ENCODE measurements at regions not wholly inside any gene's neighbourhood (a gene's known extent, or its start where the extent isn't known, plus 50 kb on each side); places are given as distances from the start of the nearest gene placed in this dataset.

- H3K4me3 ChIP-seq (ENCODE audit: low read depth, low read length) = no peak overlapping the region
- H3K27ac ChIP-seq (ENCODE audit: low read depth, low read length) = no peak overlapping the region
- H3K27me3 ChIP-seq (ENCODE audit: insufficient read depth, low read length) = peaks cover 72% of the 10 kb centered on the region
- no peaks in the 10 kb centered on the region for H3K4me1 ChIP-seq (ENCODE audit: control insufficient read depth, insufficient read depth, low read length, unreplicated experiment)
- H3K79me2 ChIP-seq (ENCODE audit: control insufficient read depth, insufficient read depth, low read length, unreplicated experiment) = no peaks in the 10 kb centered on the region
- H3K36me3 ChIP-seq (ENCODE audit: insufficient read depth, low read length) = no peaks in the 10 kb centered on the region
- no peak overlapping the region for H2AFZ ChIP-seq (ENCODE audit: low read length, unreplicated experiment)
Observed at GRCh38 chr1:87178441-87178840, 150.2 kb upstream of the LMO4 start.

- Histone ChIP-seq H3K4me1 (ENCODE audit: control insufficient read depth, insufficient read depth, low read length, unreplicated experiment) (no peaks in the 10 kb centered on the region), H3K27ac (ENCODE audit: low read depth, low read length) (no peak overlapping the region), H3K79me2 (ENCODE audit: control insufficient read depth, insufficient read depth, low read length, unreplicated experiment) (no peaks in the 10 kb centered on the region), H3K4me3 (ENCODE audit: low read depth, low read length) (no peak overlapping the region), H3K36me3 (ENCODE audit: insufficient read depth, low read length) (no peaks in the 10 kb centered on the region), H2AFZ (ENCODE audit: low read length, unreplicated experiment) (no peak overlapping the region), H3K27me3 (ENCODE audit: insufficient read depth, low read length) (peaks cover 71% of the 10 kb centered on the region)
Observed at GRCh38 chr1:87179076-87179810, 149.4 kb upstream of the LMO4 start.

GRCh38 chr1:87179851-87180519 is 148.7 kb upstream of the LMO4 start:
- Histone ChIP-seq H3K4me1 (ENCODE audit: control insufficient read depth, insufficient read depth, low read length, unreplicated experiment) (no peaks in the 10 kb centered on the region), H2AFZ (ENCODE audit: low read length, unreplicated experiment) (no peak overlapping the region), H3K27ac (ENCODE audit: low read depth, low read length) (no peak overlapping the region), H3K27me3 (ENCODE audit: insufficient read depth, low read length) (peaks cover 66% of the 10 kb centered on the region), H3K4me3 (ENCODE audit: low read depth, low read length) (no peak overlapping the region), H3K36me3 (ENCODE audit: insufficient read depth, low read length) (no peaks in the 10 kb centered on the region), H3K79me2 (ENCODE audit: control insufficient read depth, insufficient read depth, low read length, unreplicated experiment) (no peaks in the 10 kb centered on the region)

GRCh38 chr1:87180682-87181081 is 148.0 kb upstream of the LMO4 start:
- Histone ChIP-seq H3K27me3 (ENCODE audit: insufficient read depth, low read length) (peaks cover 64% of the 10 kb centered on the region), H3K4me1 (ENCODE audit: control insufficient read depth, insufficient read depth, low read length, unreplicated experiment) (no peaks in the 10 kb centered on the region)

GRCh38 chr1:87182611-87183010 is 146.1 kb upstream of the LMO4 start:
- Histone ChIP-seq H3K27ac (ENCODE audit: low read depth, low read length) (no peak overlapping the region), H3K27me3 (ENCODE audit: insufficient read depth, low read length) (peaks cover 54% of the 10 kb centered on the region), H3K4me3 (ENCODE audit: low read depth, low read length) (no peak overlapping the region), H3K79me2 (ENCODE audit: control insufficient read depth, insufficient read depth, low read length, unreplicated experiment) (no peaks in the 10 kb centered on the region), H3K36me3 (ENCODE audit: insufficient read depth, low read length) (no peaks in the 10 kb centered on the region), H2AFZ (ENCODE audit: low read length, unreplicated experiment) (no peak overlapping the region), H3K4me1 (ENCODE audit: control insufficient read depth, insufficient read depth, low read length, unreplicated experiment) (no peaks in the 10 kb centered on the region)

More at GRCh38 chr1:87180682-87181081, 148.0 kb upstream of the LMO4 start:
- Histone ChIP-seq H3K27ac (ENCODE audit: low read depth, low read length) (no peak overlapping the region), H3K4me3 (ENCODE audit: low read depth, low read length) (no peak overlapping the region), H3K79me2 (ENCODE audit: control insufficient read depth, insufficient read depth, low read length, unreplicated experiment) (no peaks in the 10 kb centered on the region), H2AFZ (ENCODE audit: low read length, unreplicated experiment) (no peak overlapping the region), H3K36me3 (ENCODE audit: insufficient read depth, low read length) (no peaks in the 10 kb centered on the region)

- Histone ChIP-seq H3K27me3 (ENCODE audit: insufficient read depth, low read length) (peaks cover 47% of the 10 kb centered on the region), H2AFZ (ENCODE audit: low read length, unreplicated experiment) (no peak overlapping the region), H3K36me3 (ENCODE audit: insufficient read depth, low read length) (no peaks in the 10 kb centered on the region), H3K79me2 (ENCODE audit: control insufficient read depth, insufficient read depth, low read length, unreplicated experiment) (no peaks in the 10 kb centered on the region), H3K4me1 (ENCODE audit: control insufficient read depth, insufficient read depth, low read length, unreplicated experiment) (no peaks in the 10 kb centered on the region), H3K27ac (ENCODE audit: low read depth, low read length) (no peak overlapping the region), H3K4me3 (ENCODE audit: low read depth, low read length) (no peak overlapping the region)
Observed at GRCh38 chr1:87185077-87185476, 143.6 kb upstream of the LMO4 start.

- H3K27ac ChIP-seq (ENCODE audit: low read depth, low read length) = no peak overlapping the region
- no peak overlapping the region for H2AFZ ChIP-seq (ENCODE audit: low read length, unreplicated experiment)
- H3K4me1 ChIP-seq (ENCODE audit: control insufficient read depth, insufficient read depth, low read length, unreplicated experiment) = no peaks in the 10 kb centered on the region
- no peaks in the 10 kb centered on the region for H3K79me2 ChIP-seq (ENCODE audit: control insufficient read depth, insufficient read depth, low read length, unreplicated experiment)
- H3K4me3 ChIP-seq (ENCODE audit: low read depth, low read length) = no peak overlapping the region
- no peaks in the 10 kb centered on the region for H3K36me3 ChIP-seq (ENCODE audit: insufficient read depth, low read length)
- H3K27me3 ChIP-seq (ENCODE audit: insufficient read depth, low read length) = peaks cover 50% of the 10 kb centered on the region
Observed at GRCh38 chr1:87186346-87186745, 142.3 kb upstream of the LMO4 start.

GRCh38 chr1:87188640-87189039 is 140.0 kb upstream of the LMO4 start:
- Histone ChIP-seq H3K79me2 (ENCODE audit: control insufficient read depth, insufficient read depth, low read length, unreplicated experiment) (no peaks in the 10 kb centered on the region), H3K4me3 (ENCODE audit: low read depth, low read length) (no peak overlapping the region), H3K27ac (ENCODE audit: low read depth, low read length) (no peak overlapping the region), H2AFZ (ENCODE audit: low read length, unreplicated experiment) (no peak overlapping the region), H3K27me3 (ENCODE audit: insufficient read depth, low read length) (peaks cover 48% of the 10 kb centered on the region), H3K4me1 (ENCODE audit: control insufficient read depth, insufficient read depth, low read length, unreplicated experiment) (no peaks in the 10 kb centered on the region), H3K36me3 (ENCODE audit: insufficient read depth, low read length) (no peaks in the 10 kb centered on the region)

GRCh38 chr1:87190402-87190801 is 138.3 kb upstream of the LMO4 start:
- H3K4me1 ChIP-seq (ENCODE audit: control insufficient read depth, insufficient read depth, low read length, unreplicated experiment) = no peaks in the 10 kb centered on the region
- no peaks in the 10 kb centered on the region for H3K36me3 ChIP-seq (ENCODE audit: insufficient read depth, low read length)
- no peaks in the 10 kb centered on the region for H3K79me2 ChIP-seq (ENCODE audit: control insufficient read depth, insufficient read depth, low read length, unreplicated experiment)
- H3K27me3 ChIP-seq (ENCODE audit: insufficient read depth, low read length) = peaks cover 53% of the 10 kb centered on the region
- H3K27ac ChIP-seq (ENCODE audit: low read depth, low read length) = no peak overlapping the region
- no peak overlapping the region for H2AFZ ChIP-seq (ENCODE audit: low read length, unreplicated experiment)
- no peak overlapping the region for H3K4me3 ChIP-seq (ENCODE audit: low read depth, low read length)

- no peaks in the 10 kb centered on the region for H3K4me1 ChIP-seq (ENCODE audit: control insufficient read depth, insufficient read depth, low read length, unreplicated experiment)
- no peaks in the 10 kb centered on the region for H3K36me3 ChIP-seq (ENCODE audit: insufficient read depth, low read length)
- no peak overlapping the region for H3K4me3 ChIP-seq (ENCODE audit: low read depth, low read length)
- no peak overlapping the region for H3K27ac ChIP-seq (ENCODE audit: low read depth, low read length)
- H3K27me3 ChIP-seq (ENCODE audit: insufficient read depth, low read length) = peaks cover 48% of the 10 kb centered on the region
- H2AFZ ChIP-seq (ENCODE audit: low read length, unreplicated experiment) = no peak overlapping the region
- no peaks in the 10 kb centered on the region for H3K79me2 ChIP-seq (ENCODE audit: control insufficient read depth, insufficient read depth, low read length, unreplicated experiment)
Observed at GRCh38 chr1:87191646-87192045, 137.0 kb upstream of the LMO4 start.

- Histone ChIP-seq H3K4me3 (ENCODE audit: low read depth, low read length) (no peak overlapping the region), H3K79me2 (ENCODE audit: control insufficient read depth, insufficient read depth, low read length, unreplicated experiment) (no peaks in the 10 kb centered on the region), H3K27me3 (ENCODE audit: insufficient read depth, low read length) (peaks cover 51% of the 10 kb centered on the region), H3K36me3 (ENCODE audit: insufficient read depth, low read length) (no peaks in the 10 kb centered on the region), H3K27ac (ENCODE audit: low read depth, low read length) (no peak overlapping the region), H3K4me1 (ENCODE audit: control insufficient read depth, insufficient read depth, low read length, unreplicated experiment) (no peaks in the 10 kb centered on the region), H2AFZ (ENCODE audit: low read length, unreplicated experiment) (no peak overlapping the region)
Observed at GRCh38 chr1:87194271-87194774, 134.4 kb upstream of the LMO4 start.

All from ACC112 (cell line).